ENCODE measurements at regions not wholly inside any gene's neighbourhood (a gene's known extent, or its start where the extent isn't known, plus 50 kb on each side); places are given as distances from the start of the nearest gene placed in this dataset.

GRCh38 chr17:6232732-6233101 is 162.5 kb downstream of the WSCD1 start:
- no peak for DNase-seq (ENCODE audit: low spot score in 2 of 2)
- 66% methylated on average over 12 of the region's 12 CpGs for WGBS
- Histone ChIP-seq H3K4me1 (peaks cover 3% of the 10 kb centered on the region), H3K9me3 (no peaks in the 10 kb centered on the region), H3K36me3 (no peaks in the 10 kb centered on the region), H3K4me3 (no peak overlapping the region), H3K27ac (no peak overlapping the region), H3K27me3 (peaks cover 12% of the 10 kb centered on the region)
- no peak for TF ChIP-seq POLR2AphosphoS5 (IDR thresholded peaks at IDR 0.05)
- no peak for TF ChIP-seq EP300 (IDR thresholded peaks at IDR 0.05)
- TF ChIP-seq POLR2A (IDR thresholded peaks at IDR 0.05) = no peak
- no peak for TF ChIP-seq CTCF (IDR thresholded peaks at IDR 0.05)

- peaks cover 12% of the 10 kb centered on the region for H3K27me3 ChIP-seq
- 42% methylated on average over 17 of the region's 21 CpGs for WGBS
- H3K36me3 ChIP-seq = no peaks in the 10 kb centered on the region
- H3K9me3 ChIP-seq = no peaks in the 10 kb centered on the region
- TF ChIP-seq EP300 (IDR thresholded peaks at IDR 0.05) (no peak), POLR2A (IDR thresholded peaks at IDR 0.05) (no peak), POLR2AphosphoS5 (IDR thresholded peaks at IDR 0.05) (no peak), CTCF (IDR thresholded peaks at IDR 0.05) (no peak)
- H3K4me3 ChIP-seq = no peak overlapping the region
- no peak overlapping the region for H3K27ac ChIP-seq
- DNase-seq (ENCODE audit: low spot score in 2 of 2) = no peak
- peaks cover 3% of the 10 kb centered on the region for H3K4me1 ChIP-seq
These were observed 161.9 kb downstream of the WSCD1 start for GRCh38 chr17:6231886-6232731.

- H3K4me3 ChIP-seq = no peak overlapping the region
- H3K27me3 ChIP-seq = peaks cover 12% of the 10 kb centered on the region
- no peak for TF ChIP-seq EP300 (IDR thresholded peaks at IDR 0.05)
- no peak for TF ChIP-seq POLR2AphosphoS5 (IDR thresholded peaks at IDR 0.05)
- no peak for TF ChIP-seq CTCF (IDR thresholded peaks at IDR 0.05)
- no peak for TF ChIP-seq POLR2A (IDR thresholded peaks at IDR 0.05)
- no peaks in the 10 kb centered on the region for H3K36me3 ChIP-seq
- WGBS = 87% methylated on average over 8 of the region's 8 CpGs
- no peak for DNase-seq (ENCODE audit: low spot score in 2 of 2)
- H3K27ac ChIP-seq = no peak overlapping the region
- H3K4me1 ChIP-seq = peaks cover 3% of the 10 kb centered on the region
- no peaks in the 10 kb centered on the region for H3K9me3 ChIP-seq
These were observed 161.3 kb downstream of the WSCD1 start for GRCh38 chr17:6231465-6231864.

- 84% methylated on average over 7 of the region's 7 CpGs for WGBS
- Histone ChIP-seq H3K4me1 (no peaks in the 10 kb centered on the region), H3K4me3 (no peak overlapping the region), H3K27me3 (peaks cover 2% of the 10 kb centered on the region), H3K36me3 (no peaks in the 10 kb centered on the region), H3K9me3 (no peaks in the 10 kb centered on the region), H3K27ac (no peak overlapping the region)
- TF ChIP-seq EP300 (IDR thresholded peaks at IDR 0.05) (no peak), POLR2A (IDR thresholded peaks at IDR 0.05) (no peak), POLR2AphosphoS5 (IDR thresholded peaks at IDR 0.05) (no peak), CTCF (IDR thresholded peaks at IDR 0.05) (no peak)
- DNase-seq (ENCODE audit: low spot score in 2 of 2) = no peak
These were observed 148.2 kb downstream of the WSCD1 start for GRCh38 chr17:6218333-6218732.

GRCh38 chr17:6215071-6216035 is 145.2 kb downstream of the WSCD1 start:
- H3K36me3 ChIP-seq = no peaks in the 10 kb centered on the region
- H3K27ac ChIP-seq = no peak overlapping the region
- H3K4me3 ChIP-seq = no peak overlapping the region
- peaks cover 3% of the 10 kb centered on the region for H3K27me3 ChIP-seq
- 78% methylated on average over 12 of the region's 13 CpGs for WGBS
- H3K9me3 ChIP-seq = no peaks in the 10 kb centered on the region
- TF ChIP-seq POLR2AphosphoS5 (IDR thresholded peaks at IDR 0.05) (no peak), POLR2A (IDR thresholded peaks at IDR 0.05) (no peak), EP300 (IDR thresholded peaks at IDR 0.05) (no peak), CTCF (IDR thresholded peaks at IDR 0.05) (no peak)
- DNase-seq (ENCODE audit: low spot score in 2 of 2) = no peak
- H3K4me1 ChIP-seq = no peaks in the 10 kb centered on the region

Data from suprapubic skin (tissue), 4 donors.